ENCODE measurements at regions not wholly inside any gene's neighbourhood (a gene's known extent, or its start where the extent isn't known, plus 50 kb on each side); places are given as distances from the start of the nearest gene placed in this dataset.
"Not testable (repeated sequence)": the region's sequence is repeated elsewhere in the genome, so short reads cannot be mapped to it uniquely, and the experiment has no call there.

DNA sequence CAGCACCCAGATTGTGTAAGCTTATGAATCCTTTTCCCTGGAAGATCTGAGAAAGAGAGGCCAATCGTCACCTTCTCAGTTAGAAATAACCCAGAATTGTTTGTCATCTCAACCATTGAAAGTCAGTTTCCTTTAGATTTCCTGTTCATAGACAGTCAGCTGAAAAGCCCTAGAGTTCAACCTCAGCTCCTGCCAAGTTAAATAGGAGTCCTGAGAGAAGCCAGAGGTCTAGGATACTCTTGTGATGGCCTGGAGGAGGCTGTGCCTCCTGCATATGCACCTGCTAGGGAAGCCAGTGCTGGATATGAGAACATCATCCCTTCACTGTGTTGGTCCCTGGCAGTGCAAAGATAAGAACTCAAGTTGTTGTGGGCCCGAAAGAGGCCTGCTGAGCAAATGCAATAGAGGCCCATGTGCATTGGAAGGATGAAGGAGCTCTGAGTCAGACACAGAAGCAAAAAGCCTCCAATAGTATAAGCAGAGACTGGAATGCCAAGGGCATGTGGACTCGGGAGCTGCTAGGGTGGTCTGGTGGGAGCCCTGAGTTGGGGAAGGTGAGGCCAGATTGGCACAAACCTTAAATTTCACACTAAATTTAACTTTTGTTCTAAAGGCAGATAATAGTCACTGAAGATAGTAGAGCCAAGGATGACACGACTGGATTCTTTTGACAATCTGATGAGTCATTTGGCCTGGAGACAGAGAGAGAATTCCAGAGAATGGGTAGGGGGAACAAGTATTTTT lies 520.9 kb upstream of the CDH5 start:
- no peak for DNase-seq (ENCODE audit: low read depth)

GRCh38 chr16:65843941-65844340 lies 522.5 kb upstream of the CDH5 start:
- no peak for DNase-seq (ENCODE audit: low read depth)

DNA sequence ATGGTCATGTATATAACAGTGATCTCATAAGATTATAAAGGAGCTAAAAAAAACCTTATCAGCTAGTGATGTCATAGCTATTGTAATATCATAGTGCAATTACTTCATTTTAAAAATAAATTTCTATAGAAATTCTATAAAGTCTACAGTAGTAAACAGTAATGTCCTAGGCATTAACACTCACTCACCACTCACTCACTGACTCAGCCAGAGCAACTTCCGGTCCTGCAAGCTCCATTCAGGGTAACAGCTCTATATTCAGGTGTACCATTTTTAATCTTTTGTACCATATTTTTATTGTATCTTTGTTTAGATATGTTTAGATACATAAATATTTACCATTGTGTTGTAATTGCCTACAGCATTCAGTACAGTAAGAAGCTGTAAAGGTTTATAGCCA lies 524.4 kb upstream of the CDH5 start:
- no peak for DNase-seq (ENCODE audit: low read depth)

DNA sequence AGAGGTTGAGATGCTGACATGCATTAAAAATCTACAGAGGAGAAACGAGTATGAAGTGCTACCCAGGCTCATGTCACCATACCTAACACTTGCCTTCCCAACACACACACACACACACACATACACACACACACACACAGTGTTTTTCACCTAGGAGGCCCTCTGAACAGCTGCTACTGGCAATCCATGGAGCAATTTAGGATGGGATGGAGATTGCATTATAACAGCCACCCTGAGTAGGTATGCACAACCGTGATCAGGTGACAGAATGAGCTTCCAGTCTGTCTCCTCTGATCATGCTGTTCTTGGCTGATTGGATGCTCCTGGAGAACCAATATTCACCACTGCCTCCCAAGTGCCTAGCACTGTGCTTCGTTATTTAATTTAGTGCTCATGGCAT lies 528.5 kb upstream of the CDH5 start:
- DNase-seq (ENCODE audit: low read depth), result no peak

DNA sequence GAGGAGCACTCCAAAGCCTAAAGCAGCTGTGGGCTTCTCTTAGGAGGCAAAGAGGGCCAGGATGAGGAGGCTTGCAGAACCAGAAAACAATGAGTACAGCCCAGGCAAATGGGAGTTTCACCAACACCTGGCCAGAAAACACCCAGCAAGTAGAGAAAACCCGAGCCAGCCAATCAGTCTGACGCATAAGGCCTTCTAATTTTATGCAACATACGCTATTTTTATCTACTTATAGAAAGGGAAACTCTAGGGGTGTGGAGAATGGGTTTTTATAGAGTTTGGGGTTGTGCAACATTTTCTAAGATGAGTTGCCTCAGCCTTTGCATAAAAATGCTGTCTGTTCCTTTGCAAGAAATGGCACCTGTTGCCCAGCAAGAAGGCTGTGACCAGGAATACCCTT lies 529.0 kb upstream of the CDH5 start:
- no peak for DNase-seq (ENCODE audit: low read depth)

GRCh38 chr16:65834688-65835087 lies 531.8 kb upstream of the CDH5 start:
- no peak for DNase-seq (ENCODE audit: low read depth)

- peak; percentile 5 for DNase-seq (ENCODE audit: low read depth)
These were observed 533.2 kb upstream of the CDH5 start for GRCh38 chr16:65833171-65833871.

DNA sequence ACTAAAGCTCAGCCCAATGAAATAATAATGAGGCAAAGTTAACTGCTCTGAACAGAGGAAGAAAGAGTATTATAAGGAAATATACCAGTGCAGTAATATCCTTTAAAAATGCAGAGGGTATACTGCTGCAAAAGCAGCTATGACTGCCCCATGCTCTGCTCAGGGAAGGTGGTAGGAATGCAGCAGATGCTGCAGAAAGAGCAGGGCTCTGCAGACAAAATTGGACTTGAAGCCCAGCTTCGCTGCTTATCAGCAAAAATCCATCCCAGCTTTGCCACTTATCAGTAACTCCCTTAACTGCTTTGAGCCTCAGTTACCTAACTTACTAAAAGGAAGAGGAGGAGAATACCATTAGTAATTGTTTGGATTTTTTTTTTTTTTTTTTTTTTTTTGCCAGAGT lies 533.8 kb upstream of the CDH5 start:
- no peak for DNase-seq (ENCODE audit: low read depth)

GRCh38 chr16:65831903-65832666 lies 534.4 kb upstream of the CDH5 start:
- no peak for DNase-seq (ENCODE audit: low read depth)

GRCh38 chr16:65829076-65829475 lies 537.4 kb upstream of the CDH5 start:
- DNase-seq (ENCODE audit: low read depth), result no peak

DNA sequence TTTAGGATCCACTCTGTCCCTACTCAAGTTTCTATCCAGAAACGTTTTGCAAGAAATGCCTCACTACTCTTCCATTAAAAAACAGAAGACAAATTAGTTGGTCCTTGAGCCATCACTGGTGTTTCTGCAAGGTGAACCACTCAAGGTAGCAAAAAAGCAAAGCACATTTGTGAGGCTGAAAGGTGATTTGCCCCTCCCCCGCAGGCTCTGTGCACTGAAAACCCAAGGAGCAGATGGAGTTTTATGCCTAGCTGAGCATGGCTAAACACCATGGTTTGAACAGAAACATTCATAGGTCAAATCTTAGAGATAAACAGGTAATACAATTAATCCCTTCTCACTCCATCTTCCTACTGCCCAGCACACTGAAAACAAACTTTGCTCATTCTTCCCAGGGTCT lies 538.2 kb upstream of the CDH5 start:
- DNase-seq (ENCODE audit: low read depth), result no peak

DNA sequence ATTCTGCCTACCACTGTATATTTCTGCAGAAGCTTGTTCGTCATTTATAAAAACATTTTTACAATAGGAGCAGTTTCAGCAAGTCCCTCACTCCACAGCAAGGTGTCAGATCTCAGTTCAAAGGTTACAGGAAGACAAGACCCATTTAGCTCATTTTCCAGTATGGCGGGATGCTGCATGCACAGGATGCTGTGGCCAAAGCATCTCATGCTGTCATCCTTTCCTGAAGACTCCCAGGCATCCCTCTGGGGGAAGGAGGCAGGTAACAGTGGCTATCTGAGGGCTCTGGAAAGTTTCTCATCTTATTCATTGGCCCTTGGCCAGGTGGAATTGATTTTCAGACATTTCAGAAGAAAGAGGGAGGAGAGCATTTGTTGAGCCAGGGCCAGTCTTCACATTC lies 539.3 kb upstream of the CDH5 start:
- DNase-seq (ENCODE audit: low read depth), result no peak

DNA sequence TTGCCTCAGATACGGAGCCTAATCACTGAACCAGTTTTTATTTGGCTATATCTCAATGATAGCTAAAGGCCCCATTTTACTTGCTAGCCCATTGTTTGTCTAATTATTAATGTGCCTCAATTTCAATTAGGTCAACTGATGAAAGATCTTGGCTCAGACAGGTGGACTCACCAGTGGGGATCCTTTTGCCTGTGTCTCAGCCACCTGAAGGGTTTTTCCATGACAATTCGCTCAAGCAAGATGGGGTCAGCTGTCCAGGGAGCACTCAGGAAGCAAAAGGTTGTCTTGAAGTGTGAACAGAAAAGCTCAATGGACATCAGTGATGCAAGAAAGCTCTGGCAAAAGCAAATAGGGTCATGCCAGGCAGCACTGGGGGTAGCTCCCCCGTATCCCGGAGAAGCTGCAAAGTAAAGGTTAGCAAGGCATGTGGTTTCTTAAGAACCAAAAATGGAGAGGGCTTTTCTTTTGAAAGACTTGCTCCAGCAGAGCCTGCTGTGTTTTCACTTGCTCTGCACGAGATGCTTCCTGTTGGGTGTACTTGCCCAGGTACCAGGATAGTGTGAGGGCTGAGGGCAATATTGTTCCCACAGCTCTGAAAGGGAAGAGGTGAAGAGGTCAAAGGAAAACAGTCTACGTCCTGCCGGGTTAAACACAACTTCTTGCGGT lies 541.2 kb upstream of the CDH5 start:
- no peak for DNase-seq (ENCODE audit: low read depth)

- DNase-seq (ENCODE audit: low read depth), result no peak
These were observed 544.3 kb upstream of the CDH5 start for GRCh38 chr16:65822148-65822547.

DNA sequence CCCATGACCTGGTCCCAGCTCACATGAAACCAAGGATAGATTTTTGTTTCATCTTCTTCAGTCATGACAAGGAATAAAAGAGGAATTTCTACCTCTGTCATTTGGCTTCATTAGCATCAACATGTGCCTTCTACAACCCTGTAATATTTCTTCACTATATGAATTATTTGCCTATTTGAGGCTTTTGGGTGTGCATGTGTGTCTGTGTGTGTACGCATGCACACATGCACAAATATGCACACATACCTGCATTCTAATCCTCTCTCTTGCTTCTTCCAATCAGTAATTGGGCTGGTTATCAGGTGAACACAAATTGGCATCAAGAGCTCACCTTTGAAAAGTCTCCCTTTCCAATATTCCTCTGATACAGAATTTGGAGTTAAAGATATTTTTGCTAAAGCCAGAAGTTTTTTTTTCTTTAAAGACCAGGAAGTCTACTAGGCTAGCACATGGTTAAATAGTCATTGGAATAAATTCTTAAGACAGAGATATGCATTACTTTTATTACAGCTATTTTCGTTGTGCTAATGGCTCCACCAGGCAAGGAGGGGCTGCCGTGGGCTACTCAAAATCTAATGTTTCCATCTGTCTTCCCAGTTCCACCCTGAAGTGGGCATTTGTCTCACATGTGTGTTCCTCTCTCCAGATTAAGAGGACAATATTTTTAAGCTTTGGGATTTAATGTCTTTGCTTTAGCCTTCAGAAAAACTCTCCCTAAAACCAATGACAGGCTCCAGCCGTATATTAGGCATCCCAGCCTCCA lies 547.2 kb upstream of the CDH5 start:
- no peak for DNase-seq (ENCODE audit: low read depth)

- no peak for DNase-seq (ENCODE audit: low read depth)
These were observed 548.7 kb upstream of the CDH5 start for GRCh38 chr16:65817799-65818198.

DNA sequence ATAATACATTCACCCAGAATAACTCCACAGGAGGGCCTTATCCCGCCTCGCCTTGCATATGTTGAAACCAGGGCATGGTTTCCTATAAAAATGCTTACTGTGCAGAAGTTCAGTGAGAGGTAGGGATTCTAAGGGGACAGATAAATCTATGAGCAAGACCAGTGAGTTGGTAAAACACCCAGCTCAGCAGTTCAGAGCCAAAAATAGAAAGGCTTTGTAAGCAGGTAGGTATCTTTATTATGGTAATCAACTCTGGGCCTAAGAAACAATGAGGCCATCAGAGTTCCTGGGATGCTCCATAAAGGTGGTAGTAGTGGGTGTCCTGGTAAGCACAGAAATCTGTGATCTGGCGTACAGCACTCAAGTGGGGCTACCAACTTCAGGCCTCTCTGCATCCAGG lies 549.4 kb upstream of the CDH5 start:
- no peak for DNase-seq (ENCODE audit: low read depth)

DNA sequence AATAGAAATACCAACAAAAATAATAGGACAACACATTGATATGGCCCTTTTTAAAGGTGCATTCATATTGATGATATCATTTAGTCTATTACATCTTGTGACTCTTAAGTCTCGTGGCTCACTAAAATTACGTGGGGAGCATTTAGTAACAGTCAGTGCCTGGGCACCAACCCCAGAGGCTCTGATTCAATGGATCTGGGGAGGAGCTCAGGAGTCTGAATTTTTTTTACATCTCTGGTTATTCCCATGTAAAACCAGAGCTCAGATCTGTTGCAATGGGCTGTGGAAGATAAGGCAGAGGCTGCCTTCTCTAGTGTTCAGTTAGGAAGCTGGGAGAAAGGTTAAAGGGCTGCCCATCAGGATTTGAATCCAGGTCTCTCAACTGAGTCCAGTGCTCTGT lies 549.9 kb upstream of the CDH5 start:
- no peak for DNase-seq (ENCODE audit: low read depth)

- DNase-seq (ENCODE audit: low read depth), result no peak
These were observed 550.8 kb upstream of the CDH5 start for GRCh38 chr16:65815707-65816106.

DNA sequence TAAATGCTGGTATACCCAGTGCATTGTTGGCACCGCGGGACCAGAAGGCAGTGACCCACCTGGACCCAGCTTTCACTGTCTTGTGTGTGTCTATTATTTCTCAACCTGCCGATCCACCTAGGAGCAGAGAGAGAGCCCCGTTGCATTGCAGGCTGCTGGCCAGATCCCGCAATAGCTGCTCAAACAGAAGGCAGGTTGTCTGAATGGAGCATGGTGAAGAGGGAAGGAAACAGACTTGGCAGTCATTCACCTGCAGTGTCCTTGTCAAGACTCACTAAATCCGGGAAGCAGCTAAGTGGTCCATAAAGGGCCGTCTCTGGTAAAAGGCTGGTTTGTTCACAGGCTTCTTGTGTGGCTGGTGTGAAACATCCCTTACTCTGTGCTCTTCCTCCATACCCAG lies 552.6 kb upstream of the CDH5 start:
- not testable (repeated sequence) for DNase-seq (ENCODE audit: low read depth)

- no peak for DNase-seq (ENCODE audit: low read depth)
These were observed 556.9 kb upstream of the CDH5 start for GRCh38 chr16:65809627-65810026.

GRCh38 chr16:65808790-65809189 lies 557.7 kb upstream of the CDH5 start:
- DNase-seq (ENCODE audit: low read depth), result no peak
